WTC11 (cell line): ENCODE measurements at regions not wholly inside any gene's neighbourhood (a gene's known extent, or its start where the extent isn't known, plus 50 kb on each side); places are given as distances from the start of the nearest gene placed in this dataset.

Experiments
- ATAC-seq: fragments of 200-7000 bp; cut with Tn5 transposase; 2 replicates; pipeline ENCODE4 v1.10.0; 2021; ENCODE audit warnings: mild to moderate bottlenecking, moderate library complexity
- CTCF ChIA-PET: fragments of 300-600 bp; sonication (Branson Sonifier 250); formaldehyde crosslinking; loops from one replicate; lab custom pipeline; 2021; ENCODE audit warnings: antibody characterized with exemption; lab: Charles Lee
- POLR2A ChIA-PET: fragments of 350-600 bp; sonication (Branson Sonifier 250); formaldehyde crosslinking; loops from one replicate; lab custom pipeline; 2021; ENCODE audit warnings: antibody characterized with exemption; lab: Charles Lee
- DNase-seq: peaks from one replicate; pipeline ENCODE4 v3.0.0; 2021; ENCODE audit warnings: low spot score
- H3K27ac Mint-ChIP-seq: 2 replicates; pipeline ENCODE4 v1.8.0; 2021; ENCODE audit warnings: mixed read lengths
- H3K27me3 Mint-ChIP-seq: 2 replicates; pipeline ENCODE4 v1.8.0; 2021; ENCODE audit warnings: low read depth, mild to moderate bottlenecking, moderate library complexity, mixed read lengths
- H3K36me3 Mint-ChIP-seq: 2 replicates; pipeline ENCODE4 v1.8.0; 2021; ENCODE audit warnings: mixed read lengths
- H3K4me1 Mint-ChIP-seq: 2 replicates; pipeline ENCODE4 v1.8.0; 2022; ENCODE audit warnings: mixed read lengths
- H3K4me3 Mint-ChIP-seq: 2 replicates; pipeline ENCODE4 v1.8.0; 2021; ENCODE audit warnings: mild to moderate bottlenecking, moderate library complexity, mixed read lengths
- H3K9me3 Mint-ChIP-seq: 2 replicates; pipeline ENCODE4 v1.8.0; 2021; ENCODE audit warnings: mixed read lengths
- FOXP1 ChIP-seq: sonication (generic); formaldehyde crosslinking; IDR thresholded peaks from 2 replicates; pipeline ENCODE4 v1.8.0; 2022; ENCODE audit warnings: missing genetic modification reagents, mild to moderate bottlenecking, moderate library complexity, borderline replicate concordance
- GRHL2 ChIP-seq: fragments of 250-450 bp; sonication (Bioruptor Pico); IDR thresholded peaks from 2 replicates; pipeline ENCODE4 v1.8.0; 2022; ENCODE audit warnings: mild to moderate bottlenecking, moderate library complexity; ENCODE audit not compliant: insufficient replicate concordance, severe bottlenecking
- RELA ChIP-seq: sonication (generic); formaldehyde crosslinking; IDR thresholded peaks from 2 replicates; pipeline ENCODE4 v1.8.1; 2022; ENCODE audit warnings: missing genetic modification reagents, mild to moderate bottlenecking, borderline replicate concordance
- ZNF317 ChIP-seq: sonication (generic); formaldehyde crosslinking; IDR thresholded peaks from 2 replicates; pipeline ENCODE4 v1.8.1; 2023; ENCODE audit warnings: low read depth, mild to moderate bottlenecking, moderate library complexity, missing genetic modification reagents, borderline replicate concordance
- TF ChIP-seq, protein P1 (sequence below): sonication (generic); formaldehyde crosslinking; IDR thresholded peaks from 2 replicates; pipeline ENCODE4 v1.8.1; 2023; ENCODE audit warnings: mild to moderate bottlenecking, missing genetic modification reagents, moderate library complexity
- TF ChIP-seq, protein P2 (sequence below): sonication (generic); formaldehyde crosslinking; IDR thresholded peaks from 2 replicates; pipeline ENCODE4 v1.8.1; 2023; ENCODE audit warnings: mild to moderate bottlenecking, missing genetic modification reagents, moderate library complexity
- TF ChIP-seq, protein P3 (sequence below): sonication (generic); formaldehyde crosslinking; IDR thresholded peaks from 2 replicates; pipeline ENCODE4 v1.8.0; 2023; ENCODE audit warnings: mild to moderate bottlenecking, missing genetic modification reagents
- TF ChIP-seq, protein P4 (sequence below): fragments of 250-450 bp; sonication (Bioruptor Pico); IDR thresholded peaks from 2 replicates; pipeline ENCODE4 v1.9.0; 2021; ENCODE audit warnings: moderate library complexity, mild to moderate bottlenecking, inconsistent platforms, borderline replicate concordance
- TF ChIP-seq, protein P5 (sequence below): sonication (generic); formaldehyde crosslinking; IDR thresholded peaks from 2 replicates; pipeline ENCODE4 v1.8.1; 2022; ENCODE audit warnings: mild to moderate bottlenecking, missing genetic modification reagents, moderate library complexity, borderline replicate concordance
- TF ChIP-seq, protein P6 (sequence below): sonication (generic); formaldehyde crosslinking; IDR thresholded peaks from 2 replicates; pipeline ENCODE4 v1.8.0; 2022; ENCODE audit warnings: mild to moderate bottlenecking, missing genetic modification reagents
- TF ChIP-seq, protein P7 (sequence below): sonication (generic); formaldehyde crosslinking; IDR thresholded peaks from 2 replicates; pipeline ENCODE4 v1.8.0; 2022; ENCODE audit warnings: mild to moderate bottlenecking, missing genetic modification reagents
- TF ChIP-seq, protein P8 (sequence below): sonication (generic); formaldehyde crosslinking; IDR thresholded peaks from 2 replicates; pipeline ENCODE4 v1.8.1; 2023; ENCODE audit warnings: mild to moderate bottlenecking, missing genetic modification reagents
- TF ChIP-seq, protein P9 (sequence below): fragments of 200-600 bp; IDR thresholded peaks from 2 replicates; pipeline ENCODE4 v1.8.0; 2022; ENCODE audit warnings: antibody characterized with exemption
- TF ChIP-seq, protein P10 (sequence below): sonication (generic); formaldehyde crosslinking; conservative IDR thresholded peaks from 2 replicates; pipeline ENCODE4 v1.8.1; 2022; ENCODE audit warnings: mild to moderate bottlenecking, missing genetic modification reagents

DNA sequence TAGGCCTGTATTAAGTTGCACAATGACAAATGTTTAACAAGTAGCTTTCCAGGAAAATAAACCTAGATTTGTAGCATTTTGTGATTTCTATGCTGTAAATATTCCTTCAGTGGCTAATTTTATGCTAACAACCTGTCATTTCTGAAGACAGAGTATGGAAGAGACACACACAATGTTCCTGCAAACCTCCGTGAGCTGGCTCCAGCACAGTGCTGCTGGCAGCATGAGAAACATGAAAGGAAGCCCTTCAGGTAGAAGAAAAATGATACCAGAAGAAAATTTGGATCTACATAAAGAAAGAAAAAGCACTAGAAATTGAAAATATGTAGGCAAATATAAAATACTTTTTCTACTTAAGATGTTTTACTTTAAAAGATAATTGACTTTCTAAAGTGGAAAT is 69.5 kb upstream of the CTTNBP2 start (continued):
- TF ChIP-seq GRHL2 (CRISPR knock-in tag) (no peak), ZNF317 (CRISPR knock-in tag) (no peak)
- TF ChIP-seq, protein P1, sequence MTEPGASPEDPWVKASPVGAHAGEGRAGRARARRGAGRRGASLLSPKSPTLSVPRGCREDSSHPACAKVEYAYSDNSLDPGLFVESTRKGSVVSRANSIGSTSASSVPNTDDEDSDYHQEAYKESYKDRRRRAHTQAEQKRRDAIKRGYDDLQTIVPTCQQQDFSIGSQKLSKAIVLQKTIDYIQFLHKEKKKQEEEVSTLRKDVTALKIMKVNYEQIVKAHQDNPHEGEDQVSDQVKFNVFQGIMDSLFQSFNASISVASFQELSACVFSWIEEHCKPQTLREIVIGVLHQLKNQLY (CRISPR knock-in tag) = no peak

DNA sequence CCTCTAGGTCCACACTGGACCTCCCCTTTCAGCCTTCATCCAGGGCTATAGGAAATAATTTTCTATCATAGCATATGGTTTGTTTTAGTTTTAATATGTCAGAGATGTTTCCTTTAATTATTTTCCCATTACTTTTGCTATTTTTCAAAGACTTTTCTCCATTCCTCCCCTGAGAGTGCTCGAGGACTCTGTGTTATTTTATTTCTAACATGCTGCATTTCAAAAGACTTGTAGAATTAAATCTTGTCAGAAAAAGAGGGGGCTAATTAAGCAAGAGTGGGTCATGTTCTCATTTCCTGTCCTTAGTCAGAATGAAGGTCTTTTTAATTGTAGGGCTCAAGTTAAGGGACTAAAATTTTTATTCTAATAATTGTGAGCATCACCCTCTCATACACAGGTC is 71.6 kb upstream of the CTTNBP2 start:
- Mint-ChIP-seq H3K9me3 (peaks cover 13% of the 10 kb centered on the region), H3K27ac (no peak overlapping the region), H3K27me3 (peaks cover 54% of the 10 kb centered on the region), H3K4me3 (no peak overlapping the region), H3K36me3 (peaks cover 8% of the 10 kb centered on the region), H3K4me1 (peaks cover 34% of the 10 kb centered on the region)
- POLR2A ChIA-PET = no interaction called here
- ATAC-seq (no peak), DNase-seq (no peak)
- CTCF ChIA-PET = no interaction called here
- TF ChIP-seq, protein P2, sequence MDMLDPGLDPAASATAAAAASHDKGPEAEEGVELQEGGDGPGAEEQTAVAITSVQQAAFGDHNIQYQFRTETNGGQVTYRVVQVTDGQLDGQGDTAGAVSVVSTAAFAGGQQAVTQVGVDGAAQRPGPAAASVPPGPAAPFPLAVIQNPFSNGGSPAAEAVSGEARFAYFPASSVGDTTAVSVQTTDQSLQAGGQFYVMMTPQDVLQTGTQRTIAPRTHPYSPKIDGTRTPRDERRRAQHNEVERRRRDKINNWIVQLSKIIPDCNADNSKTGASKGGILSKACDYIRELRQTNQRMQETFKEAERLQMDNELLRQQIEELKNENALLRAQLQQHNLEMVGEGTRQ (CRISPR knock-in tag) = no peak
- no peak for TF ChIP-seq FOXP1 (CRISPR knock-in tag)
- TF ChIP-seq, protein P3, sequence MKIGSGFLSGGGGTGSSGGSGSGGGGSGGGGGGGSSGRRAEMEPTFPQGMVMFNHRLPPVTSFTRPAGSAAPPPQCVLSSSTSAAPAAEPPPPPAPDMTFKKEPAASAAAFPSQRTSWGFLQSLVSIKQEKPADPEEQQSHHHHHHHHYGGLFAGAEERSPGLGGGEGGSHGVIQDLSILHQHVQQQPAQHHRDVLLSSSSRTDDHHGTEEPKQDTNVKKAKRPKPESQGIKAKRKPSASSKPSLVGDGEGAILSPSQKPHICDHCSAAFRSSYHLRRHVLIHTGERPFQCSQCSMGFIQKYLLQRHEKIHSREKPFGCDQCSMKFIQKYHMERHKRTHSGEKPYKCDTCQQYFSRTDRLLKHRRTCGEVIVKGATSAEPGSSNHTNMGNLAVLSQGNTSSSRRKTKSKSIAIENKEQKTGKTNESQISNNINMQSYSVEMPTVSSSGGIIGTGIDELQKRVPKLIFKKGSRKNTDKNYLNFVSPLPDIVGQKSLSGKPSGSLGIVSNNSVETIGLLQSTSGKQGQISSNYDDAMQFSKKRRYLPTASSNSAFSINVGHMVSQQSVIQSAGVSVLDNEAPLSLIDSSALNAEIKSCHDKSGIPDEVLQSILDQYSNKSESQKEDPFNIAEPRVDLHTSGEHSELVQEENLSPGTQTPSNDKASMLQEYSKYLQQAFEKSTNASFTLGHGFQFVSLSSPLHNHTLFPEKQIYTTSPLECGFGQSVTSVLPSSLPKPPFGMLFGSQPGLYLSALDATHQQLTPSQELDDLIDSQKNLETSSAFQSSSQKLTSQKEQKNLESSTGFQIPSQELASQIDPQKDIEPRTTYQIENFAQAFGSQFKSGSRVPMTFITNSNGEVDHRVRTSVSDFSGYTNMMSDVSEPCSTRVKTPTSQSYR (CRISPR knock-in tag) = no peak
- TF ChIP-seq, protein P4, sequence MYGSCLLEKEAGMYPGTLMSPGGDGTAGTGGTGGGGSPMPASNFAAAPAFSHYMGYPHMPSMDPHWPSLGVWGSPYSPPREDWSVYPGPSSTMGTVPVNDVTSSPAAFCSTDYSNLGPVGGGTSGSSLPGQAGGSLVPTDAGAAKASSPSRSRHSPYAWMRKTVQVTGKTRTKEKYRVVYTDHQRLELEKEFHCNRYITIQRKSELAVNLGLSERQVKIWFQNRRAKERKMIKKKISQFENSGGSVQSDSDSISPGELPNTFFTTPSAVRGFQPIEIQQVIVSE (CRISPR knock-in tag) = no peak
- TF ChIP-seq, protein P5, sequence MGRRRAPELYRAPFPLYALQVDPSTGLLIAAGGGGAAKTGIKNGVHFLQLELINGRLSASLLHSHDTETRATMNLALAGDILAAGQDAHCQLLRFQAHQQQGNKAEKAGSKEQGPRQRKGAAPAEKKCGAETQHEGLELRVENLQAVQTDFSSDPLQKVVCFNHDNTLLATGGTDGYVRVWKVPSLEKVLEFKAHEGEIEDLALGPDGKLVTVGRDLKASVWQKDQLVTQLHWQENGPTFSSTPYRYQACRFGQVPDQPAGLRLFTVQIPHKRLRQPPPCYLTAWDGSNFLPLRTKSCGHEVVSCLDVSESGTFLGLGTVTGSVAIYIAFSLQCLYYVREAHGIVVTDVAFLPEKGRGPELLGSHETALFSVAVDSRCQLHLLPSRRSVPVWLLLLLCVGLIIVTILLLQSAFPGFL = no peak
- TF ChIP-seq, protein P6, sequence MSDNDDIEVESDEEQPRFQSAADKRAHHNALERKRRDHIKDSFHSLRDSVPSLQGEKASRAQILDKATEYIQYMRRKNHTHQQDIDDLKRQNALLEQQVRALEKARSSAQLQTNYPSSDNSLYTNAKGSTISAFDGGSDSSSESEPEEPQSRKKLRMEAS (CRISPR knock-in tag) = no peak
- TF ChIP-seq, protein P7, sequence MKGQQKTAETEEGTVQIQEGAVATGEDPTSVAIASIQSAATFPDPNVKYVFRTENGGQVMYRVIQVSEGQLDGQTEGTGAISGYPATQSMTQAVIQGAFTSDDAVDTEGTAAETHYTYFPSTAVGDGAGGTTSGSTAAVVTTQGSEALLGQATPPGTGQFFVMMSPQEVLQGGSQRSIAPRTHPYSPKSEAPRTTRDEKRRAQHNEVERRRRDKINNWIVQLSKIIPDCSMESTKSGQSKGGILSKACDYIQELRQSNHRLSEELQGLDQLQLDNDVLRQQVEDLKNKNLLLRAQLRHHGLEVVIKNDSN (CRISPR knock-in tag) = no peak
- TF ChIP-seq, protein P8, sequence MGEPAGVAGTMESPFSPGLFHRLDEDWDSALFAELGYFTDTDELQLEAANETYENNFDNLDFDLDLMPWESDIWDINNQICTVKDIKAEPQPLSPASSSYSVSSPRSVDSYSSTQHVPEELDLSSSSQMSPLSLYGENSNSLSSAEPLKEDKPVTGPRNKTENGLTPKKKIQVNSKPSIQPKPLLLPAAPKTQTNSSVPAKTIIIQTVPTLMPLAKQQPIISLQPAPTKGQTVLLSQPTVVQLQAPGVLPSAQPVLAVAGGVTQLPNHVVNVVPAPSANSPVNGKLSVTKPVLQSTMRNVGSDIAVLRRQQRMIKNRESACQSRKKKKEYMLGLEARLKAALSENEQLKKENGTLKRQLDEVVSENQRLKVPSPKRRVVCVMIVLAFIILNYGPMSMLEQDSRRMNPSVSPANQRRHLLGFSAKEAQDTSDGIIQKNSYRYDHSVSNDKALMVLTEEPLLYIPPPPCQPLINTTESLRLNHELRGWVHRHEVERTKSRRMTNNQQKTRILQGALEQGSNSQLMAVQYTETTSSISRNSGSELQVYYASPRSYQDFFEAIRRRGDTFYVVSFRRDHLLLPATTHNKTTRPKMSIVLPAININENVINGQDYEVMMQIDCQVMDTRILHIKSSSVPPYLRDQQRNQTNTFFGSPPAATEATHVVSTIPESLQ (CRISPR knock-in tag) = no peak
- TF ChIP-seq, protein P9, sequence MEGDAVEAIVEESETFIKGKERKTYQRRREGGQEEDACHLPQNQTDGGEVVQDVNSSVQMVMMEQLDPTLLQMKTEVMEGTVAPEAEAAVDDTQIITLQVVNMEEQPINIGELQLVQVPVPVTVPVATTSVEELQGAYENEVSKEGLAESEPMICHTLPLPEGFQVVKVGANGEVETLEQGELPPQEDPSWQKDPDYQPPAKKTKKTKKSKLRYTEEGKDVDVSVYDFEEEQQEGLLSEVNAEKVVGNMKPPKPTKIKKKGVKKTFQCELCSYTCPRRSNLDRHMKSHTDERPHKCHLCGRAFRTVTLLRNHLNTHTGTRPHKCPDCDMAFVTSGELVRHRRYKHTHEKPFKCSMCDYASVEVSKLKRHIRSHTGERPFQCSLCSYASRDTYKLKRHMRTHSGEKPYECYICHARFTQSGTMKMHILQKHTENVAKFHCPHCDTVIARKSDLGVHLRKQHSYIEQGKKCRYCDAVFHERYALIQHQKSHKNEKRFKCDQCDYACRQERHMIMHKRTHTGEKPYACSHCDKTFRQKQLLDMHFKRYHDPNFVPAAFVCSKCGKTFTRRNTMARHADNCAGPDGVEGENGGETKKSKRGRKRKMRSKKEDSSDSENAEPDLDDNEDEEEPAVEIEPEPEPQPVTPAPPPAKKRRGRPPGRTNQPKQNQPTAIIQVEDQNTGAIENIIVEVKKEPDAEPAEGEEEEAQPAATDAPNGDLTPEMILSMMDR = no peak
- TF ChIP-seq, protein P10, sequence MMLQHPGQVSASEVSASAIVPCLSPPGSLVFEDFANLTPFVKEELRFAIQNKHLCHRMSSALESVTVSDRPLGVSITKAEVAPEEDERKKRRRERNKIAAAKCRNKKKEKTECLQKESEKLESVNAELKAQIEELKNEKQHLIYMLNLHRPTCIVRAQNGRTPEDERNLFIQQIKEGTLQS (CRISPR knock-in tag) = no peak
- TF ChIP-seq RELA (CRISPR knock-in tag) = no peak
